GM23338 (cell line): ENCODE measurements at regions not wholly inside any gene's neighbourhood (a gene's known extent, or its start where the extent isn't known, plus 50 kb on each side); places are given as distances from the start of the nearest gene placed in this dataset.

Experiments
- EZH2 ChIP-seq: fragments of 200-600 bp; sonication (generic); IDR thresholded peaks from one replicate; pipeline ENCODE4 v1.8.0; 2017; ENCODE audit warnings: antibody characterized with exemption, mild to moderate bottlenecking, low read depth; ENCODE audit not compliant: unreplicated experiment
- EZH2phosphoT487 ChIP-seq: fragments of 200-600 bp; sonication (generic); IDR thresholded peaks from one replicate; pipeline ENCODE4 v1.8.1; 2018; ENCODE audit warnings: antibody characterized with exemption; ENCODE audit not compliant: unreplicated experiment
- JUNB ChIP-seq: IDR thresholded peaks from one replicate; pipeline ENCODE4 v1.6.1; 2016; ENCODE audit warnings: antibody characterized with exemption; ENCODE audit not compliant: unreplicated experiment
- POLR2AphosphoS5 ChIP-seq: IDR thresholded peaks from 2 replicates; pipeline ENCODE4 v1.6.1; 2016; ENCODE audit warnings: antibody characterized with exemption, low read depth
- STAT1 ChIP-seq: IDR thresholded peaks from one replicate; pipeline ENCODE4 v1.6.1; 2016; ENCODE audit warnings: antibody characterized with exemption; ENCODE audit not compliant: unreplicated experiment
- TF ChIP-seq, protein P1 (sequence below): IDR thresholded peaks from one replicate; pipeline ENCODE4 v1.6.1; 2018; ENCODE audit warnings: antibody characterized with exemption; ENCODE audit not compliant: unreplicated experiment
- TF ChIP-seq, protein P2 (sequence below): IDR thresholded peaks from 2 replicates; pipeline ENCODE4 v1.6.1; 2016; ENCODE audit warnings: antibody characterized with exemption
- TF ChIP-seq, protein P3 (sequence below), 2 experiments: fragments of 200-600 bp in 1 of 2; sonication (generic) in 1 of 2; conservative IDR thresholded peaks; 2 replicates each; pipeline versions ENCODE4 v1.5.1 to v1.6.1; 2016 to 2017; ENCODE audit warnings: antibody characterized with exemption in 2 of 2, low read depth in 2 of 2, mild to moderate bottlenecking in 2 of 2, moderate library complexity in 1 of 2

DNA sequence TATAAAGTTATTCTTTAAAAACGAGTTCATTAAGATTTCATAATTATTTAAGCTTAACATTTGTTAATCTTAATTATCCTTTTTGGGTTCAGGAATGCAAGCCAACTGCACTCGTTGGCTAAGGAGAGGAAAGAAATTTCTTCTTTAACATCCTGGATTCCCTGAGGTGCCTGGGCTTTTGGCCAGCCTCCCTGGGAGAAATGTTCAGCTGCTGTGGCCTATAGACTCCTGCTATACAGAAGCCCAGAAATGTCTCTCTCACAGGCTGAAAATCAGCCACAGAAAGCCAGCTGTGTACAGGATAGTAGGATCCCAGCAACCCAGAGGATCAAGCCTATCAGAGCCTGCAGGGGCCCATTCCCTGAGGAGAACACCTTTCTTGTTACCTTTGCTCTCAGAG is 430.3 kb downstream of the XIRP2 start:
- no peak for TF ChIP-seq EZH2
- TF ChIP-seq, protein P1, sequence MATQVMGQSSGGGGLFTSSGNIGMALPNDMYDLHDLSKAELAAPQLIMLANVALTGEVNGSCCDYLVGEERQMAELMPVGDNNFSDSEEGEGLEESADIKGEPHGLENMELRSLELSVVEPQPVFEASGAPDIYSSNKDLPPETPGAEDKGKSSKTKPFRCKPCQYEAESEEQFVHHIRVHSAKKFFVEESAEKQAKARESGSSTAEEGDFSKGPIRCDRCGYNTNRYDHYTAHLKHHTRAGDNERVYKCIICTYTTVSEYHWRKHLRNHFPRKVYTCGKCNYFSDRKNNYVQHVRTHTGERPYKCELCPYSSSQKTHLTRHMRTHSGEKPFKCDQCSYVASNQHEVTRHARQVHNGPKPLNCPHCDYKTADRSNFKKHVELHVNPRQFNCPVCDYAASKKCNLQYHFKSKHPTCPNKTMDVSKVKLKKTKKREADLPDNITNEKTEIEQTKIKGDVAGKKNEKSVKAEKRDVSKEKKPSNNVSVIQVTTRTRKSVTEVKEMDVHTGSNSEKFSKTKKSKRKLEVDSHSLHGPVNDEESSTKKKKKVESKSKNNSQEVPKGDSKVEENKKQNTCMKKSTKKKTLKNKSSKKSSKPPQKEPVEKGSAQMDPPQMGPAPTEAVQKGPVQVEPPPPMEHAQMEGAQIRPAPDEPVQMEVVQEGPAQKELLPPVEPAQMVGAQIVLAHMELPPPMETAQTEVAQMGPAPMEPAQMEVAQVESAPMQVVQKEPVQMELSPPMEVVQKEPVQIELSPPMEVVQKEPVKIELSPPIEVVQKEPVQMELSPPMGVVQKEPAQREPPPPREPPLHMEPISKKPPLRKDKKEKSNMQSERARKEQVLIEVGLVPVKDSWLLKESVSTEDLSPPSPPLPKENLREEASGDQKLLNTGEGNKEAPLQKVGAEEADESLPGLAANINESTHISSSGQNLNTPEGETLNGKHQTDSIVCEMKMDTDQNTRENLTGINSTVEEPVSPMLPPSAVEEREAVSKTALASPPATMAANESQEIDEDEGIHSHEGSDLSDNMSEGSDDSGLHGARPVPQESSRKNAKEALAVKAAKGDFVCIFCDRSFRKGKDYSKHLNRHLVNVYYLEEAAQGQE = no peak
- TF ChIP-seq POLR2AphosphoS5 = no peak
- TF ChIP-seq, protein P2, sequence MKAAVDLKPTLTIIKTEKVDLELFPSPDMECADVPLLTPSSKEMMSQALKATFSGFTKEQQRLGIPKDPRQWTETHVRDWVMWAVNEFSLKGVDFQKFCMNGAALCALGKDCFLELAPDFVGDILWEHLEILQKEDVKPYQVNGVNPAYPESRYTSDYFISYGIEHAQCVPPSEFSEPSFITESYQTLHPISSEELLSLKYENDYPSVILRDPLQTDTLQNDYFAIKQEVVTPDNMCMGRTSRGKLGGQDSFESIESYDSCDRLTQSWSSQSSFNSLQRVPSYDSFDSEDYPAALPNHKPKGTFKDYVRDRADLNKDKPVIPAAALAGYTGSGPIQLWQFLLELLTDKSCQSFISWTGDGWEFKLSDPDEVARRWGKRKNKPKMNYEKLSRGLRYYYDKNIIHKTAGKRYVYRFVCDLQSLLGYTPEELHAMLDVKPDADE = no peak
- TF ChIP-seq, protein P3, sequence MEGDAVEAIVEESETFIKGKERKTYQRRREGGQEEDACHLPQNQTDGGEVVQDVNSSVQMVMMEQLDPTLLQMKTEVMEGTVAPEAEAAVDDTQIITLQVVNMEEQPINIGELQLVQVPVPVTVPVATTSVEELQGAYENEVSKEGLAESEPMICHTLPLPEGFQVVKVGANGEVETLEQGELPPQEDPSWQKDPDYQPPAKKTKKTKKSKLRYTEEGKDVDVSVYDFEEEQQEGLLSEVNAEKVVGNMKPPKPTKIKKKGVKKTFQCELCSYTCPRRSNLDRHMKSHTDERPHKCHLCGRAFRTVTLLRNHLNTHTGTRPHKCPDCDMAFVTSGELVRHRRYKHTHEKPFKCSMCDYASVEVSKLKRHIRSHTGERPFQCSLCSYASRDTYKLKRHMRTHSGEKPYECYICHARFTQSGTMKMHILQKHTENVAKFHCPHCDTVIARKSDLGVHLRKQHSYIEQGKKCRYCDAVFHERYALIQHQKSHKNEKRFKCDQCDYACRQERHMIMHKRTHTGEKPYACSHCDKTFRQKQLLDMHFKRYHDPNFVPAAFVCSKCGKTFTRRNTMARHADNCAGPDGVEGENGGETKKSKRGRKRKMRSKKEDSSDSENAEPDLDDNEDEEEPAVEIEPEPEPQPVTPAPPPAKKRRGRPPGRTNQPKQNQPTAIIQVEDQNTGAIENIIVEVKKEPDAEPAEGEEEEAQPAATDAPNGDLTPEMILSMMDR (conservative IDR thresholded peaks at IDR 0.05; ENCODE audit: low read depth in 2 of 2) = no peak
- no peak for TF ChIP-seq EZH2phosphoT487
- TF ChIP-seq STAT1 = no peak
- TF ChIP-seq JUNB = no peak
